WI38 (cell line): ENCODE measurements at regions not wholly inside any gene's neighbourhood (a gene's known extent, or its start where the extent isn't known, plus 50 kb on each side); places are given as distances from the start of the nearest gene placed in this dataset.

Experiments used
- H3K4me3 ChIP-seq: 2 replicates; pipeline ENCODE4 v1.5.1; 2011; ENCODE audit warnings: low read depth, mild to moderate bottlenecking, control low read depth, low read length
- TF ChIP-seq, protein P1 (sequence below): IDR thresholded peaks from 2 replicates; pipeline ENCODE4 v1.5.1; 2012; ENCODE audit warnings: low read depth, mild to moderate bottlenecking, control low read depth, low read length

DNA sequence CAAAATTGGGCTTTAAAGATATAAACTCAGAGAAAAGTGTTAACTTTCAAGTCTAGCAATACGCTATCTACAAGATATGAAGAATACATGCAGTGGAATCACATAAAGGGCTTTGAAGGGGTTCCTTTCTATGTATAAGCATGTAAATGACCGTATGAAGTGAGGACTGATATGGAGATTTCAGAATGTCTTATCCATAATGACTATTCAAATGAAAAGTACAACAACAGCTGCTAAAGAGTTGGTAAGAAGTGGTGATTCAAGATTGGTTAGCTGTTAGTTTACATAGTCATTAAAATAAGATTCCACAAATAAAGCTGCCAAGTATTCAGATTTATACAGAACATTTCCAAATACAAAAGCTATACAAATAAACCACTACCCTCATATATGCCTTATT lies 153.4 kb upstream of the STARD13 start:
- TF ChIP-seq, protein P1, sequence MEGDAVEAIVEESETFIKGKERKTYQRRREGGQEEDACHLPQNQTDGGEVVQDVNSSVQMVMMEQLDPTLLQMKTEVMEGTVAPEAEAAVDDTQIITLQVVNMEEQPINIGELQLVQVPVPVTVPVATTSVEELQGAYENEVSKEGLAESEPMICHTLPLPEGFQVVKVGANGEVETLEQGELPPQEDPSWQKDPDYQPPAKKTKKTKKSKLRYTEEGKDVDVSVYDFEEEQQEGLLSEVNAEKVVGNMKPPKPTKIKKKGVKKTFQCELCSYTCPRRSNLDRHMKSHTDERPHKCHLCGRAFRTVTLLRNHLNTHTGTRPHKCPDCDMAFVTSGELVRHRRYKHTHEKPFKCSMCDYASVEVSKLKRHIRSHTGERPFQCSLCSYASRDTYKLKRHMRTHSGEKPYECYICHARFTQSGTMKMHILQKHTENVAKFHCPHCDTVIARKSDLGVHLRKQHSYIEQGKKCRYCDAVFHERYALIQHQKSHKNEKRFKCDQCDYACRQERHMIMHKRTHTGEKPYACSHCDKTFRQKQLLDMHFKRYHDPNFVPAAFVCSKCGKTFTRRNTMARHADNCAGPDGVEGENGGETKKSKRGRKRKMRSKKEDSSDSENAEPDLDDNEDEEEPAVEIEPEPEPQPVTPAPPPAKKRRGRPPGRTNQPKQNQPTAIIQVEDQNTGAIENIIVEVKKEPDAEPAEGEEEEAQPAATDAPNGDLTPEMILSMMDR = no peak

DNA sequence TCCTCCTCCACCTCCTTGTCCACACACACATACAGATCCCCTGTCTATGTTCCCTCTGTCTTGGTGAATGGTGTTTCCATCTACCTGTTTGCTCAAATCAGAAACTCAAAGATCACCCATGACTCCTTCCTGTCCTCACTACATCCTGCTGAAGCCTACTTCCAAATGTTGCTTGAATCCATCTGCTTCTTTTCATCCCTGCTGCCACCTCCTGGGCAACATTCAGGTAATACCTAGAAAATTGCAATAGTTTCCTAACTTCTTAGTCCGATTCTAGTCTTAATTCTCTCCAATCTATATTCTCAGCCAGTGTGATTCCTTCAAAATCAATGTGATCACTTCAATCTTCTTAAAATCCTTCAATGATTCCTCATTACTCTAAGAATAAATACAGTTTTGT lies 155.5 kb upstream of the STARD13 start:
- no peak overlapping the region for H3K4me3 ChIP-seq
- TF ChIP-seq, protein P1 = peak; percentile 17

More for the DNA sequence above, 153.4 kb upstream of the STARD13 start:
- no peak overlapping the region for H3K4me3 ChIP-seq

DNA sequence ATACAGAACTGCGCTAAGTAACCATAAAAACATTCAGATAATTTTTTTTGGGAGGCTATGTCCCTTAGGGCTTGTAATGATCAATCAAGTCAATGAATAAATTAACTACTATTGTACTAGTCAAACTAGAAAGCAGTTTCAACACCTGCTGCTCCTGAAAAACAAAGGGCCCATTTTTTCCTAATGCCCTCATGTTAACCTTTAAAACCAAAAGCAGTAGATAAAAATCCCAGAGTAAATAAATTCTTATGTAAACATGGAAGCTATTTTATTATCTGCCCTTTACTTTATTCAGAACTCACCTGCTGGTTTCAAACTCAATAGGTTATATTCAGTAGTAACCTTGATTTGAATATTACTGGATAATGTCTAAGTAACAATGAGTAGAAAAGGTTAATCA lies 159.5 kb upstream of the STARD13 start:
- H3K4me3 ChIP-seq = no peak overlapping the region

DNA sequence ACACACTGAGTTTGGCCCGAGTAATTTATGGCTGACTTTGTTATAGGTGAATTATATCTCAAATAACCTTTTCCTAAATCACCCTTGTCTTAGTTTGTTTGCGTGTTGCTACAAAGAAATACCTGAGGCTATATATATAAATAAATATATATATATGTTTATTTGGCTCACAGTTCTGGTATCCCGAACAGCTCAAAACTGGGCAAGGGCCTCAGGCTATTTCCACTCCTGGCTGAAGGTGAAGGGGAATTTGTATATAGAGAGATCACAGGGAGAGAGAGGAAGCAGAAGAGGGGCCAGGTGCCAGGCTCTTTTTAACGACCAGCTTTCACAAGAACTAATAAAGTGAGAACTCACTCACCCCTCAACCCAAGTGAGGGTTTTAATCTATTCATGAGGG lies 159.9 kb upstream of the STARD13 start:
- TF ChIP-seq, protein P1 = no peak
- H3K4me3 ChIP-seq = no peak overlapping the region

More for the DNA sequence above, 159.5 kb upstream of the STARD13 start:
- TF ChIP-seq, protein P1 = no peak

DNA sequence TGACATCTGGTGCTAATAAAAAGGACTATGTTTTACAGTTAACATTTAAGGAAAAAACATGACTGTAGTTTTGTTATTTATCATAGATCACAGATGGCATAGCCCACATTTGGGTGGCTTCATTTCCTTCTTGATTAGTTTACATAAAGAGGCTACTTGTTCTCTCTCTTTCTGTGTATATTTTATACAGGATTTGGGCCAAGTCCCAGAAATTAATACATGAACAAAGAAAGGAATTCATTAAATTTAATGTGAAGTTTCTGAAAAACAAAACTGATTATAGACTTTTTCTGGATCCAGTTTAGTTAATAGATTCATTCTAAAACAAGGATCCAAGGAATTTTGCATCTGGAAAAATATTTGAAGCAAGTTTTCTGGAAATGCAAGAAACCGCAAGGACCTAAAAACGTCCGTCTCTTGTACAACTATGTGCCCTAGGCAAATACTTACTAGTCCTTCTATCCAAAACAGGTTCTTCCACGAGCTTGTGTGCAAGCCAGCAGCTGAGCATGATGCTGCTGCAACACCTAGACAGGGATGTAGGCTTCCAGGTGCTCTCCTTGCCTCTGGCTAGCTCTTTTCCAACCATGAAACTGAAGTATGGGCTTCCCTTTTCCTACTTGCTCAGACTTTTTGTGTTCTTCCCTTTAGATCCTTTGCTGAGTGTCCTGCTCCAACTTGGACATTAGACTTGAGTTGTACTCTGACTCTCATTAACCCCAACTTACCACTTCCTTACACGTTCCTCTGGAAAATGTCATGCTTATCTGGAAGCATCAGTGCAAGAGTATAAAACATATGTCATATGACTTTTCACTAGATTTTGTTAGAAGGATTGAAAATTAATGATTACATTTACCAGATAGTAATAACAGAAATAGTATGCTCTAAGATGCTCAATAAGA lies 161.5 kb upstream of the STARD13 start:
- TF ChIP-seq, protein P1 = no peak
- no peak overlapping the region for H3K4me3 ChIP-seq

DNA sequence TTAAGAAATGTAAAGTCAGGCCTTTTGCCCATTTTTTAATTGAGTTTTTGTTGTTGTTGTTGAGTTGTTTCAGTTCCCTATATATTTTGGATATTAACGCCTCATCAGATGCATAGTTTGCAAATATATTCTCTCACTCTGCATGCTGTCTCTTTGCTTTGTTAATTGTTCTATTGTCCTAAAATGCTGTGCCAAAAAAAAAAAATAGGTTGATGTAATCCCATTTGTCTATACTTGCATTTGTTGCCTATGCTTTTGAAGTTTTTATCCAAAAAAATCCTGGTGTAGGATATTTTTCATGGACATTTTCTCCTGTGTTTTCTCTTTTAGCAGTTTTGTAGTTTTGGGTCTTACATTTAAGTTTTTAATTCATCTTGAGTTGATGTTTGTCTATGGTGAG lies 163.3 kb upstream of the STARD13 start:
- no peak overlapping the region for H3K4me3 ChIP-seq
- TF ChIP-seq, protein P1 = no peak

DNA sequence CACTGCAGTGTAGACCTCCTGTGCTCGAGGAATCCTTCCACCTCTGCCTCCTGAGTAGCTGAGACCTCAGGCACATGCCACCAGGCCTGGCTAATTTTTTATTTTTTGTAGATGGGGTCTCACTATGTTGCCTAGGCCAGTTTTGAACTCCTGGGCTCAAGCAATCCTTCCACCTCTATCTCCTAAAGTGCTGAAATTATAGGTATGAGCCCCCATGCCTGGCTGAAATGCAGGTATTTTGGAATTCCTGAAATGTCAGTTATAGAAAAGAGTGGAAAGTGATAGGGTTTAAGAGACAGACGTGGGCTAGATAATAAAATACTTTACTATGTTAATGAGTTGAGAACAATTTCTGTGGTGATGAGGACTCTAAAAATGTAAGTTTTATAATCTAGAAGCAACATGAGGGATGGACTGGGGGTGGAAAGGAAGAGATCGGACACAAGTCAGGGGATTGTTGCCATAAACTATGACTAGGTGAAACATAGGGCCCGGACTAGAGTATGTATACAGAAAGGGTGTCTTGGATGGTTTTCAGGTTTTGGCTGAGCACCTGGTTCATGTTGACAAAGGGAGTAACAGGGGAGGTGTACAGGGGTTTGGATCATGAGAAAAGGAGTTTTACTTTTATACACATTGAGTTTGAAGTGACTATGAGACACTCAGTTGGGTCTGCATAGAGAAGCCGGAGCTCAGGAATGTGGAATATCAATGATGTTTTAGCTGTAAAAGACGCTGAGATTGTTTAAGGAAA lies 165.6 kb upstream of the STARD13 start:
- no peak overlapping the region for H3K4me3 ChIP-seq
- TF ChIP-seq, protein P1 = no peak
